B cell (primary cell): ENCODE measurements at regions not wholly inside any gene's neighbourhood (a gene's known extent, or its start where the extent isn't known, plus 50 kb on each side); places are given as distances from the start of the nearest gene placed in this dataset.

ENCODE experiments used
- ATAC-seq: fragments of 200-7000 bp; cut with Tn5 transposase; one replicate; pipeline ENCODE4 v1.10.0; 2021; ENCODE audit warnings: low read depth, mild to moderate bottlenecking, moderate number of reproducible peaks, moderate library complexity
- CTCF ChIA-PET: fragments of 350-600 bp; sonication (Branson Sonifier 250); formaldehyde crosslinking; loops from one replicate; lab custom pipeline; 2021; ENCODE audit warnings: antibody characterized with exemption, inconsistent platforms; lab: Charles Lee
- POLR2A ChIA-PET: fragments of 350-600 bp; sonication (Branson Sonifier 250); formaldehyde crosslinking; loops from one replicate; lab custom pipeline; 2021; ENCODE audit warnings: antibody characterized with exemption; lab: Charles Lee
- DNase-seq: peaks from one replicate; pipeline ENCODE4 v3.0.0; 2013
- H2AFZ ChIP-seq: 2 replicates; pipeline ENCODE4 v1.6.1; 2012; ENCODE audit warnings: mild to moderate bottlenecking, low read depth, low read length; ENCODE audit not compliant: insufficient read depth, poor library complexity, severe bottlenecking
- H3K27ac ChIP-seq, 2 donors: 1 replicate in 1 of 2; 2 replicates in 1 of 2; pipeline ENCODE4 v1.5.1; 2012 to 2013; ENCODE audit warnings: low read length in 2 of 2, mild to moderate bottlenecking in 2 of 2, moderate library complexity in 1 of 2
- H3K27me3 ChIP-seq, 4 experiments: fragments of 200-600 bp in 1 of 4; sonication (generic) in 1 of 4; replicated peaks in 1 of 4; 1 replicate in 2 of 4; 2 replicates in 2 of 4; pipeline versions ENCODE4 v1.6.1 to v1.7.0; 2013 to 2016; ENCODE audit warnings: low read length in 3 of 4, mild to moderate bottlenecking in 2 of 4, mixed read lengths in 1 of 4, moderate library complexity in 1 of 4; ENCODE audit not compliant: insufficient read depth in 4 of 4, control insufficient read depth in 3 of 4; ENCODE audit errors: control extremely low read depth in 1 of 4
- H3K36me3 ChIP-seq, 2 experiments: replicated peaks in 1 of 2; 1 replicate in 1 of 2; 2 replicates in 1 of 2; pipeline versions ENCODE4 v1.6.1 to v1.7.1; 2013; ENCODE audit warnings: low read length in 1 of 2; ENCODE audit not compliant: insufficient read depth in 2 of 2, control insufficient read depth in 1 of 2; ENCODE audit errors: control extremely low read depth in 1 of 2, extremely low read depth in 1 of 2
- H3K4me1 ChIP-seq, 2 donors: fragments of 200-600 bp in 1 of 2; sonication (generic) in 1 of 2; 1 replicate in 1 of 2; 2 replicates in 1 of 2; pipeline versions ENCODE4 v1.5.1 to v1.6.1; 2013 to 2017; ENCODE audit warnings: low read length in 2 of 2; ENCODE audit not compliant: control insufficient read depth in 2 of 2, insufficient read depth in 2 of 2
- H3K4me2 ChIP-seq: replicated peaks from 2 replicates; pipeline ENCODE3; 2012; ENCODE audit warnings: mild to moderate bottlenecking, low read depth, low read length; ENCODE audit not compliant: poor library complexity, severe bottlenecking
- H3K4me3 ChIP-seq, 5 experiments: fragments of 200-600 bp in 1 of 5; sonication (generic) in 1 of 5; 1 replicate in 3 of 5; 2 replicates in 2 of 5; pipeline versions ENCODE4 v1.5.1 to v1.7.0; 2011 to 2016; ENCODE audit warnings: low read length in 4 of 5, mild to moderate bottlenecking in 4 of 5, low read depth in 2 of 5, control low read depth in 1 of 5, moderate library complexity in 1 of 5; ENCODE audit not compliant: insufficient read depth in 1 of 5; ENCODE audit errors: control extremely low read depth in 1 of 5, extremely low read depth in 1 of 5
- H3K79me2 ChIP-seq: fragments of 200-600 bp; sonication (generic); one replicate; pipeline ENCODE4 v1.6.0; 2016; ENCODE audit warnings: low read length; ENCODE audit not compliant: control insufficient read depth, insufficient read depth
- H3K9ac ChIP-seq: fragments of 200-600 bp; sonication (generic); 2 replicates; pipeline ENCODE4 v1.6.1; 2017; ENCODE audit warnings: mild to moderate bottlenecking, low read length, moderate library complexity
- H3K9me3 ChIP-seq, 3 donors: one replicate each; pipeline versions ENCODE4 v1.6.1 to v1.7.1; 2013; ENCODE audit warnings: low read length in 2 of 3; ENCODE audit not compliant: control insufficient read depth in 2 of 3, insufficient read depth in 1 of 3; ENCODE audit errors: control extremely low read depth in 1 of 3
- H4K20me1 ChIP-seq: 2 replicates; pipeline ENCODE4 v1.6.0; 2012; ENCODE audit warnings: mild to moderate bottlenecking, low read length; ENCODE audit not compliant: insufficient read depth, control insufficient read depth, poor library complexity, severe bottlenecking
- H3K27ac Mint-ChIP-seq: one replicate; pipeline ENCODE4 v1.8.0; 2021; ENCODE audit warnings: mixed read lengths
- H3K27me3 Mint-ChIP-seq: one replicate; pipeline ENCODE4 v1.8.0; 2021; ENCODE audit warnings: mixed read lengths
- H3K4me1 Mint-ChIP-seq: one replicate; pipeline ENCODE4 v1.8.0; 2021; ENCODE audit warnings: mixed read lengths
- H3K4me3 Mint-ChIP-seq: one replicate; pipeline ENCODE4 v1.8.0; 2021; ENCODE audit warnings: mixed read lengths
- H3K9me3 Mint-ChIP-seq: one replicate; pipeline ENCODE4 v1.8.0; 2022; ENCODE audit warnings: mixed read lengths; ENCODE audit not compliant: insufficient read depth
- CTCF ChIP-seq: fragments of 200-600 bp; IDR thresholded peaks from one replicate; pipeline ENCODE4 v1.8.0; 2022; ENCODE audit warnings: antibody characterized with exemption, mild to moderate bottlenecking
- EZH2 ChIP-seq: IDR thresholded peaks from 2 replicates; pipeline ENCODE4 v1.6.1; 2012; ENCODE audit warnings: borderline replicate concordance, low read depth, mild to moderate bottlenecking, moderate library complexity, low read length; ENCODE audit not compliant: insufficient read depth, poor library complexity, severe bottlenecking
- WGBS: methylation state at CpG from one replicate; pipeline ENCODE4 v1.1.5; 2013; ENCODE audit warnings: missing lambda C conversion rate; ENCODE audit not compliant: insufficient coverage; 5-methylcytosine and 5-hydroxymethylcytosine counted together
- intact Hi-C: fragments of 100-400 bp; cut with micrococcal nuclease; formaldehyde crosslinking; loops from one replicate; pipeline ENCODE4 v1.10.0; 2022

DNA sequence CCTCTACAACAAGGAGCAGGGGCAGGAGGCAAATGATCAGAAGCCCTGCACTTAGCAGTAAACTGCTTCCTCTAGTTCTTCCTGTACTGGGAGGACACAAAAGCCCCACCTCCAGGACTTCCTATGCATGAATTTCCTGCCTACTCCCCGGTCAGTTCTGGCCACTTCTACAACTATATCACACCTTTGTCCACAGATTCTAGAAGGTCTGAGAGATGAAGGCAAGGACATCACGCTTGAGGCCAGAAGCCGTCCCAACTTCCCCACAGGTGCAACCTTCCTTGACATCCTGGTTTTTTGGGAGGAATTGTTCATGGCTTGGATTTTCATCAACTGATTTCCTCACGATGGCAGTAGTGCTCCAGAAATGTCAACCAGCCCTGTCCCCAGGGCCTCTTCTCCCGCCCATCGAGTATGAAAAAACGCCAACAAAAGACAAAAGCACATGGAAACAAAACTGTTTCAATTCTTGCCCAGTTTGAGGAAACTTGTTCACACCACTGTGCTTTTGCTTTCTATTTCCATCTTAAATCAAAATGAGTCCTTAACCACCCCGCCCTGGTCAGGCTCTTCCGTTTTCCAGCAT lies 206.5 kb upstream of the STK26 start:
- Histone ChIP-seq H3K4me1 (peaks cover 17 to 19% of the 10 kb centered on the region in 2 donors), H3K79me2 (no peaks in the 10 kb centered on the region), H2AFZ (peak overlapping the region; percentile 59), H3K4me3 (peak overlapping the region in 4 of 5 experiments; percentile 28 to 69 (median 64)), H4K20me1 (no peaks in the 10 kb centered on the region), H3K9me3 (peaks cover 0 to 3% (median 0%) of the 10 kb centered on the region in 3 donors), H3K4me2 (peak overlapping the region; percentile 68), H3K36me3 (no peaks in the 10 kb centered on the region), H3K9ac (peak overlapping the region; percentile 62), H3K27ac (peak overlapping the region; percentile 67 to 74), H3K27me3 (no peaks in the 10 kb centered on the region)
- peak; percentile 87 for DNase-seq
- H3K9me3 Mint-ChIP-seq = no peaks in the 10 kb centered on the region
- 2% methylated on average over 4 of the region's 9 CpGs for WGBS
- TF ChIP-seq CTCF (peak; percentile 63), EZH2 (no peak)
- POLR2A ChIA-PET = no interaction called here
- H3K4me3 Mint-ChIP-seq = peak overlapping the region; percentile 80
- CTCF ChIA-PET = interaction anchor here (0.8 to 1.2 kb wide), 3 partner anchors 11 to 799 kb away, joined by 3 read pairs; partner anchors contain the start of gene RAP2C
- intact Hi-C loops = no loop called here
- H3K27ac Mint-ChIP-seq = peak overlapping the region; percentile 86
- no peaks in the 10 kb centered on the region for H3K27me3 Mint-ChIP-seq
- ATAC-seq = peak; percentile 62
- H3K4me1 Mint-ChIP-seq = peaks cover 20% of the 10 kb centered on the region

- no peak for ATAC-seq
- Mint-ChIP-seq H3K4me3 (no peak overlapping the region), H3K27ac (peak overlapping the region; percentile 70), H3K9me3 (no peaks in the 10 kb centered on the region), H3K4me1 (peaks cover 18% of the 10 kb centered on the region), H3K27me3 (no peaks in the 10 kb centered on the region)
- no peaks in the 10 kb centered on the region for H3K27me3 ChIP-seq
- H3K79me2 ChIP-seq = no peaks in the 10 kb centered on the region
- no peak overlapping the region for H3K4me3 ChIP-seq
- no peaks in the 10 kb centered on the region for H3K36me3 ChIP-seq
- H3K4me1 ChIP-seq = peaks cover 15 to 25% of the 10 kb centered on the region in 2 donors
- WGBS = no CpG with 5 or more reads among the region's 5 CpGs
- CTCF ChIA-PET = no interaction called here
- TF ChIP-seq EZH2 = no peak
- TF ChIP-seq CTCF = no peak
- DNase-seq = no peak
- intact Hi-C loops = no loop called here
- H4K20me1 ChIP-seq = no peaks in the 10 kb centered on the region
- POLR2A ChIA-PET = no interaction called here
- H3K27ac ChIP-seq = peak overlapping the region in 1 of 2 donors; percentile 19
- H3K4me2 ChIP-seq = no peak overlapping the region
- H2AFZ ChIP-seq = no peak overlapping the region
- H3K9ac ChIP-seq = no peak overlapping the region
- H3K9me3 ChIP-seq = peaks cover 0 to 3% (median 0%) of the 10 kb centered on the region in 3 donors
Measured at GRCh38 chrX:131818297-131818936, 204.7 kb upstream of the STK26 start.
